ENCODE measurements at regions not wholly inside any gene's neighbourhood (a gene's known extent, or its start where the extent isn't known, plus 50 kb on each side); places are given as distances from the start of the nearest gene placed in this dataset.

DNA sequence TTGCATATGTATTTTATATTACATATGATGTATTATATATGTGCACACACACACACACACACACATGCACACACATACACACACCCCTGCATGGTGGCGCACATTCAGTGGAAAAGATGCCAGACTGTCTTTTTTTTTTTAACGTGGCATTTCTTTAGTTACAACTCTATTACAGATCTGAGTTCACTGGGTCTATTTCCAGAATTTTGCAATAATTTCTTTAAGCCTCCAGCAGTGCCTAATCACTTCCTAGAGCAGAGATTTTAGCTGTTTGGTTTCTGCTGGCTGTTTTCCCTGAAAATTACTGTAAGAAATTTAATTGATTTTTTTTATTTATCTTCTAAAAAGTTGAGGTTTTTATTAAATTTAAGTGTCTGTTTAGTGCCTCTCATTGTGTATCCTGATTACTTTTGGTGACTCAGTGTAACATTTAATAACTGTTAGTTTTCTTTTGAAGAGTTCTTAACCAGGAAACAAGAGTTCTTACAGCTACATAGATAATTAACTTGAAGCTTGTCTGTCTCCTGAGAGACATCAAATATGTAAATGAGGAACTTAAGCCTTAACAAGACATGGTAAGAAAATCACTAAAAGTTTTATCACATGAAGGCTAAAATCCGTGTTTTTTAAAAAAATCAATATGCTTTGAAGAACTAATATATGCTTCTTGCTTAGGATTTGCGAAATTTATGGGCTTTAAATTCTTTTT lies 232.0 kb downstream of the MDFIC start:
- no peak overlapping the region for H3K4me3 ChIP-seq (ENCODE audit: low read length)
- H3K4me1 Mint-ChIP-seq: peaks cover 15% of the 10 kb centered on the region
- WGBS, 2 experiments (ENCODE audit: insufficient coverage in 1 of 2, insufficient read length in 1 of 2): 85 to 91% methylated on average over 4 of the region's 4 CpGs
- H3K9me3 Mint-ChIP-seq: no peaks in the 10 kb centered on the region
- no peak overlapping the region for H3K4me3 Mint-ChIP-seq
- H3K9me3 ChIP-seq (ENCODE audit: control insufficient read depth, low read length): no peaks in the 10 kb centered on the region
- H3K36me3 Mint-ChIP-seq (ENCODE audit: low read depth): no peaks in the 10 kb centered on the region
- H3K27ac Mint-ChIP-seq: no peak overlapping the region
- peaks cover 29% of the 10 kb centered on the region for H3K27me3 ChIP-seq (ENCODE audit: control insufficient read depth, insufficient read depth, low read length, poor library complexity, severe bottlenecking)
- DNase-seq: no peak
- no peak overlapping the region for H3K9ac ChIP-seq (ENCODE audit: extremely low read depth, low read length, poor library complexity, severe bottlenecking)
- H3K27me3 Mint-ChIP-seq (ENCODE audit: insufficient read depth): peaks cover 24% of the 10 kb centered on the region
- H3K36me3 ChIP-seq (ENCODE audit: control insufficient read depth, insufficient read depth, low read length): no peaks in the 10 kb centered on the region
- no peak overlapping the region for H3K27ac ChIP-seq (ENCODE audit: low read depth, low read length)
- peaks cover 4% of the 10 kb centered on the region for H3K4me1 ChIP-seq (ENCODE audit: control insufficient read depth, insufficient read depth, low read length)
- TF ChIP-seq, protein P1, sequence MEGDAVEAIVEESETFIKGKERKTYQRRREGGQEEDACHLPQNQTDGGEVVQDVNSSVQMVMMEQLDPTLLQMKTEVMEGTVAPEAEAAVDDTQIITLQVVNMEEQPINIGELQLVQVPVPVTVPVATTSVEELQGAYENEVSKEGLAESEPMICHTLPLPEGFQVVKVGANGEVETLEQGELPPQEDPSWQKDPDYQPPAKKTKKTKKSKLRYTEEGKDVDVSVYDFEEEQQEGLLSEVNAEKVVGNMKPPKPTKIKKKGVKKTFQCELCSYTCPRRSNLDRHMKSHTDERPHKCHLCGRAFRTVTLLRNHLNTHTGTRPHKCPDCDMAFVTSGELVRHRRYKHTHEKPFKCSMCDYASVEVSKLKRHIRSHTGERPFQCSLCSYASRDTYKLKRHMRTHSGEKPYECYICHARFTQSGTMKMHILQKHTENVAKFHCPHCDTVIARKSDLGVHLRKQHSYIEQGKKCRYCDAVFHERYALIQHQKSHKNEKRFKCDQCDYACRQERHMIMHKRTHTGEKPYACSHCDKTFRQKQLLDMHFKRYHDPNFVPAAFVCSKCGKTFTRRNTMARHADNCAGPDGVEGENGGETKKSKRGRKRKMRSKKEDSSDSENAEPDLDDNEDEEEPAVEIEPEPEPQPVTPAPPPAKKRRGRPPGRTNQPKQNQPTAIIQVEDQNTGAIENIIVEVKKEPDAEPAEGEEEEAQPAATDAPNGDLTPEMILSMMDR (conservative IDR thresholded peaks at IDR 0.05): no peak

DNA sequence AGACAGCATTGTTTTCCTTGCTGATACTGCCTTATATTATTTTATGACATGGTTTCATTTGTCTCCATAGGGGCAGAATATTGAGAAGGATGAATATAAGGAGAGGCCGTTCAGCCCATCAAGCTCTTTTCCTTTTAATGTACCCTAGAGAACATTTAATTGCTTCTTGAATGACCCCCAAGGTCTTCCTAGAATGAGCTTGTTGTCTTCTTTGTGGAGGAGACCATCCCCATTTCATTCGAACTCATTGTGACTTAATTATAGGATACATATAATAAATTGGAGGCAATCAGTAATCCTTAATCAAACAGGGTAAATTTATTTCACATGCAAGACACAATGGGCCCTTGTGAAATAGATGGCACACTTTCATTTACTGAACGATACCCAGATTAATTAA lies 231.3 kb downstream of the MDFIC start:
- Mint-ChIP-seq H3K4me3 (no peak overlapping the region), H3K27ac (no peak overlapping the region), H3K9me3 (no peaks in the 10 kb centered on the region), H3K27me3 (ENCODE audit: insufficient read depth) (peaks cover 19% of the 10 kb centered on the region), H3K4me1 (peaks cover 15% of the 10 kb centered on the region), H3K36me3 (ENCODE audit: low read depth) (no peaks in the 10 kb centered on the region)
- Histone ChIP-seq H3K4me3 (ENCODE audit: low read length) (no peak overlapping the region), H3K27me3 (ENCODE audit: control insufficient read depth, insufficient read depth, low read length, poor library complexity, severe bottlenecking) (peaks cover 37% of the 10 kb centered on the region), H3K9me3 (ENCODE audit: control insufficient read depth, low read length) (no peaks in the 10 kb centered on the region), H3K9ac (ENCODE audit: extremely low read depth, low read length, poor library complexity, severe bottlenecking) (no peak overlapping the region), H3K4me1 (ENCODE audit: control insufficient read depth, insufficient read depth, low read length) (peaks cover 4% of the 10 kb centered on the region), H3K27ac (ENCODE audit: low read depth, low read length) (no peak overlapping the region), H3K36me3 (ENCODE audit: control insufficient read depth, insufficient read depth, low read length) (no peaks in the 10 kb centered on the region)
- TF ChIP-seq, protein P1 (conservative IDR thresholded peaks at IDR 0.05): no peak
- 87 to 89% methylated on average over 1 to 2 of the region's 3 CpGs for WGBS, 2 experiments (ENCODE audit: insufficient coverage in 1 of 2, insufficient read length in 1 of 2)
- DNase-seq: no peak

DNA sequence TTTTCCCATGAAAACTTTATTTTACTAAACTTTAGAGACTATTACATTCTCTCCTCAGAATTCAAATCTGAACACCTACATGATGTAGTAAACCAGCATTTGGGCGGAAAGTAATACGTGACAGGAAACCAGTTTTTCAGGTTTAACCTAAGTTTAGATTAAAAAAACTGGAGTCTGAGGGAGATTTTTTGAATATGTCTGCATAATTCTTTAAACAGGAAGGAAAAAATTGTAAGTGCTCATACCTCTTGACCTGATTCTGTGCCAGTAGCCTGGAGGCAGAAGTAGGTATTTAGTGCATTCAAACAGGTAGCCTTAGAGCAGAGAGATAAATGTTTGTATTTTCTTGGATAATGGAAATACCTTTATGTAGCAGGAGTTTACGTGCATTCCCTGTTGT lies 224.3 kb downstream of the MDFIC start:
- H3K9me3 Mint-ChIP-seq: no peaks in the 10 kb centered on the region
- peaks cover 23% of the 10 kb centered on the region for H3K27me3 Mint-ChIP-seq (ENCODE audit: insufficient read depth)
- H3K4me3 Mint-ChIP-seq: no peak overlapping the region
- no peaks in the 10 kb centered on the region for H3K36me3 ChIP-seq (ENCODE audit: control insufficient read depth, insufficient read depth, low read length)
- H3K27me3 ChIP-seq (ENCODE audit: control insufficient read depth, insufficient read depth, low read length, poor library complexity, severe bottlenecking): peaks cover 43% of the 10 kb centered on the region
- no peaks in the 10 kb centered on the region for H3K4me1 Mint-ChIP-seq
- H3K36me3 Mint-ChIP-seq (ENCODE audit: low read depth): no peaks in the 10 kb centered on the region
- DNase-seq: no peak
- no peak overlapping the region for H3K27ac ChIP-seq (ENCODE audit: low read depth, low read length)
- no peak overlapping the region for H3K9ac ChIP-seq (ENCODE audit: extremely low read depth, low read length, poor library complexity, severe bottlenecking)
- H3K4me1 ChIP-seq (ENCODE audit: control insufficient read depth, insufficient read depth, low read length): no peaks in the 10 kb centered on the region
- TF ChIP-seq, protein P1 (conservative IDR thresholded peaks at IDR 0.05): no peak
- H3K9me3 ChIP-seq (ENCODE audit: control insufficient read depth, low read length): no peaks in the 10 kb centered on the region
- H3K27ac Mint-ChIP-seq: no peak overlapping the region
- whole genome bisulfite sequencing, 2 experiments (ENCODE audit: insufficient coverage in 1 of 2, insufficient read length in 1 of 2): 95 to 100% methylated on average over 2 of the region's 3 CpGs
- no peak overlapping the region for H3K4me3 ChIP-seq (ENCODE audit: low read length)

Measured in endodermal cell (in vitro differentiated cells).